ENCODE measurements at regions not wholly inside any gene's neighbourhood (a gene's known extent, or its start where the extent isn't known, plus 50 kb on each side); places are given as distances from the start of the nearest gene placed in this dataset.

DNA sequence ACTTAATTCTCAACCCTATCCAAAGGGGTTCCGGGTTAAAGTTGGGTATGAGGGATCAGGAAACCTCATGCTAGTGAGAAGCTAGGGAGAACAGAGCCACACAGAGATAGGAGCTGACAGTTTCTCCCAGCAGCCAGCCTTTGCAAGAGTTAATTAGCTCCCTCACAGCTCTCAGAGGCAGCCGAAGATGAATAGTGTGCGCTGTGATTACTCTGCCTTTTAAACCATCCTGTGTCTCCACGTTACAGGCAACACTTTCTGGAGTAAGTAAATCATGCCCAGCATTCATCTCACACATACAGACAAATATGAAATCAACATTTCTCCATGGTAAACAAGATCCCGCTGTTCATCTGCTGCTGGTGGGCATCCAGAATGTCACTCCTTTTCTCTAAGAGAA is 429.6 kb downstream of the INSC start:
- no peak for TF ChIP-seq POLR2AphosphoS5 (IDR thresholded peaks at IDR 0.05; ENCODE audit: low read depth, low read length)
- TF ChIP-seq POLR2A (IDR thresholded peaks at IDR 0.05; ENCODE audit: low read depth, low read length), result no peak
- no peak for TF ChIP-seq TAF1 (IDR thresholded peaks at IDR 0.05; ENCODE audit: low read depth, low read length)
